Subcutaneous abdominal adipose tissue (tissue), 5 donors: ENCODE measurements at regions not wholly inside any gene's neighbourhood (a gene's known extent, or its start where the extent isn't known, plus 50 kb on each side); places are given as distances from the start of the nearest gene placed in this dataset.
A peak's percentile ranks its signal among the peaks of the same experiment; 100 is the strongest.

Experiments used
- H3K27ac ChIP-seq: one replicate; pipeline ENCODE4 v1.7.0; 2013; ENCODE audit warnings: low read depth, mild to moderate bottlenecking, inconsistent platforms, low read length, moderate library complexity
- H3K27me3 ChIP-seq, 5 donors: one replicate each; pipeline ENCODE4 v1.7.0; 2013; ENCODE audit warnings: low read length in 5 of 5, inconsistent platforms in 1 of 5; ENCODE audit not compliant: control insufficient read depth in 5 of 5, insufficient read depth in 4 of 5
- H3K36me3 ChIP-seq, 5 donors: one replicate each; pipeline ENCODE4 v1.7.0; 2013; ENCODE audit warnings: low read length in 5 of 5; ENCODE audit not compliant: control insufficient read depth in 5 of 5, insufficient read depth in 5 of 5
- H3K4me1 ChIP-seq, 5 donors: one replicate each; pipeline ENCODE4 v1.7.0; 2013; ENCODE audit warnings: low read length in 5 of 5, mild to moderate bottlenecking in 3 of 5, moderate library complexity in 1 of 5; ENCODE audit not compliant: control insufficient read depth in 5 of 5, insufficient read depth in 5 of 5
- H3K4me3 ChIP-seq, 5 donors: one replicate each; pipeline ENCODE4 v1.7.0; 2013; ENCODE audit warnings: low read length in 5 of 5, low read depth in 1 of 5
- H3K9ac ChIP-seq, 5 donors: one replicate each; pipeline ENCODE4 v1.7.0; 2013; ENCODE audit warnings: low read length in 5 of 5, mild to moderate bottlenecking in 4 of 5, moderate library complexity in 3 of 5
- H3K9me3 ChIP-seq, 5 donors: one replicate each; pipeline ENCODE4 v1.7.0; 2013; ENCODE audit warnings: low read length in 5 of 5; ENCODE audit not compliant: control insufficient read depth in 5 of 5
- donor health status: healthy.
- donor health status: healthy.
- donor health status: healthy.
- donor health status: healthy.
- donor health status: healthy.

DNA sequence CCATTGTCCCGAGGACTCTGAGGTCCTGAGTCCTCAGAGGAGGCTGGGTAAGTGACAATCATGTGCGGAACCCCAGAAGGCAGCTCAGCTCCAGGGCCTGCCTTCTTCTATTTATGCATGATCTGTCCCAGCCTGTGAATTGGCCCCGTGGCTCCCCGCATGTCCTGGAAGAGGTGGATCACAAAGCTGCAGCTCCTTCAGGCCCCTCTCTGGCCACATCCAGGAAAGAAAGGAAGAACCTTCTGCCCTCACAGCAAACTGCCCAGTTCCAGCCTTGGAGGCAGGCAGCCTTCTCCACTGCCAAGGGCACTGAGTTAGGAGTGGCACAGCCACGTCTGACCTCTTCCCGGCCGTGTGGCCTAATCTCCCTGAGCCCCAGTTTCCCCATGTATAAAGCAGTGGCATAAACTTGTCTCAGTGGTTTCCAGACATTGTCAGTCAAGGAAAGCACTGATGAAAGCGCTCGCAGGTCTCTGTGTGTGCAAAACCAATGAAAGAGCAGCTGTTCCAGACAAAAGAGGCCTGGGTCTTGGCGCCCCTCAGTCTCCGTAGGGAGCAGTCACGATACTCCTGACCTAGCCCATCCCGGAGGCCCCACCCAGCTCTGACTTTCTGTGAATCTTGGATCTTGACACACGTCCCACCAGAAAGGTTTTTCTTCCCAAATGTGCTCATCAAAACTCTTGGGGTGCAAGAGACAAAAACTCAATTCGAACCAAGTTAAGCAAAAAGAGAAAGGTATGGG is 497.3 kb downstream of the SHQ1 start:
- no peak overlapping the region for H3K9ac ChIP-seq
- no peaks in the 10 kb centered on the region for H3K9me3 ChIP-seq
- H3K4me1 ChIP-seq, result peaks cover 5 to 22% (median 15%) of the 10 kb centered on the region in 5 donors
- H3K27me3 ChIP-seq, result no peaks in the 10 kb centered on the region
- no peak overlapping the region for H3K4me3 ChIP-seq
- H3K27ac ChIP-seq, result no peak overlapping the region
- H3K36me3 ChIP-seq, result no peaks in the 10 kb centered on the region

DNA sequence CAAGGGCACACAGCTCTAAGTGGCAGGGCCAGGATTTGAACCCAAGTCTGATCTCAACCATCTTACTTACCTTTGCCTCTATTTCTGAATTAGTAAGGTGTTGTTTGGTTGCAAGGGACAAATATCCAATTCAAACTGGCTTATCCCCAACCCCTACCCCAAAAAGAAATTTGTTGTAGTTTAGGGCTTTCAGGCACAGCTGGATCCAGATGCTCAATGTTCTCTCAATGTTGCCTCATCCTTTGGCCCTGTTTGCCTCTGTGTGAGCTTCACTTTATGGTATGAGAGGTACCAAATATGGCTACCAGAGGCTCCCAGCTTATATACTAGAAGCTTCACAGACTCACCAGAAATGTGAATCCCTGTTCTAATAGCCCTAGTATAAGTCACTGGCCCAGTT is 499.9 kb downstream of the SHQ1 start:
- Histone ChIP-seq H3K9me3 (no peaks in the 10 kb centered on the region), H3K36me3 (no peaks in the 10 kb centered on the region), H3K4me1 (peaks cover 5 to 38% (median 21%) of the 10 kb centered on the region in 5 donors), H3K9ac (no peak overlapping the region), H3K27me3 (no peaks in the 10 kb centered on the region), H3K27ac (no peak overlapping the region), H3K4me3 (no peak overlapping the region)

DNA sequence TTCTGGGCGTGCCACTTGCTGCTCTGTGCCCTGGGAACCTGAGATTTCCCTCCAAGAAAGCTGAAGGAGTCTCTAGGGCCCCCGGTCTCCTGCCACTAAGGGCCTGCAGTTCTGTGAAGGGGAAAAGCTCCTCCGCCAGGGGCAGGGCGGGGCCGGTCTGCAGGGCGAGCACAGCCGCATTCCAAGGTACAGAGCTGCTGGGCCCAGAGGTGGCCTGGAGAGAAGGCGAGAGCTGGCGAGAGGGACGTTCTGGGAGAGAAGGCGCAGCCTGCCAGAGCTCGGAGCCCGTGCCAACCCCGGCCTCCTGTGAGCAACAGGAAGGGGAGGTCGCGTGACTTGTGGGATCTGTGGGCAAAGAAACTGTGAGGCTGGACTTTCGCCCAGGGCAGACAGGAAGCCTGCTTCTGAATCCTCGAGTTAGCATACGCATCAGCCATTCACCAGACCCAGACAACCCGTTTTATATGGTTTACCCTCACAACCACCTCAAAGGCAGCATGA is 500.4 kb downstream of the SHQ1 start:
- H3K9ac ChIP-seq, result peak overlapping the region in 1 of 5 donors; percentile 33
- H3K4me1 ChIP-seq, result peaks cover 5 to 38% (median 21%) of the 10 kb centered on the region in 5 donors
- no peak overlapping the region for H3K27ac ChIP-seq
- no peaks in the 10 kb centered on the region for H3K27me3 ChIP-seq
- no peaks in the 10 kb centered on the region for H3K36me3 ChIP-seq
- no peak overlapping the region for H3K4me3 ChIP-seq
- H3K9me3 ChIP-seq, result no peaks in the 10 kb centered on the region

DNA sequence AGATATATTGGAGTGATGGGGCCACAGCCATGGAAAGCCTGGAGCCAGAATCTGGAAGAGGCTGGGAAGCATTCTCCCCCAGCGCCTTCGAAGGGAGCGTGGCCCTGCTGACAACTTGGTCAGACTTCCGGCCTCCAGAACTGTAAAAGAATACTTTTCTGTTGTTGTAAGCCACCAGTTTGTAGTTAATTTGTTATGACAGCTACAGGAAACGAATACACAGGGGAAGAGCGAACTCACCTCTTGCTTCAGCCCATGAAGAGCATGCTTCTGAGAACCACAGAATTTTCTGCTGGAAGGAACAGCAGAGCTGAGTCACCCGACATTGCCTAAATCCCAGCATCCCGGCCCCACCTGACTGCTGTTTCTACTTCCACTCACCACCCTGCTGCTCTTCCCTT is 501.7 kb downstream of the SHQ1 start:
- no peak overlapping the region for H3K9ac ChIP-seq
- no peaks in the 10 kb centered on the region for H3K36me3 ChIP-seq
- no peaks in the 10 kb centered on the region for H3K9me3 ChIP-seq
- peaks cover 5 to 38% (median 21%) of the 10 kb centered on the region in 5 donors for H3K4me1 ChIP-seq
- no peak overlapping the region for H3K4me3 ChIP-seq
- no peaks in the 10 kb centered on the region for H3K27me3 ChIP-seq
- H3K27ac ChIP-seq, result no peak overlapping the region

DNA sequence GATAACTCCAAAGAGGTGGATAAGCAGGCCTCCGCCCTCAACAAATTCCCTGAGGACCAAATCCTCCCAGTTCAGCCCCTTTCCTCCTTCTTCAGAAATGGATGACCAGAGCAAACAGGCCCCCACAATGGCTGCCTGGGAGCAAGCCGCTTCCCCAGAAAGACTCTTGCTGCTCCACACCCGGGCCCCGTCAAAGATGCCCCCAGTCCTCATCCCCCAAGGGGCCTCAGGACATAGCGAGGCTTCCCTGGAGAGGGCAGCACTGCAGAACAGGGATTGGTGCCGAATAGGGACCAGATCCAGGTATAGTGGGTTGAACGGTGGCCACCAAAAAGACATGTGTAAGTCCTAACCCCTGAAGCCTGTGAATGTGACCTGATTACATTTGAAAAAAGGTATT is 502.3 kb downstream of the SHQ1 start:
- Histone ChIP-seq H3K4me3 (no peak overlapping the region), H3K27ac (no peak overlapping the region), H3K9me3 (no peaks in the 10 kb centered on the region), H3K9ac (no peak overlapping the region), H3K27me3 (no peaks in the 10 kb centered on the region), H3K4me1 (peaks cover 5 to 38% (median 21%) of the 10 kb centered on the region in 5 donors), H3K36me3 (no peaks in the 10 kb centered on the region)

DNA sequence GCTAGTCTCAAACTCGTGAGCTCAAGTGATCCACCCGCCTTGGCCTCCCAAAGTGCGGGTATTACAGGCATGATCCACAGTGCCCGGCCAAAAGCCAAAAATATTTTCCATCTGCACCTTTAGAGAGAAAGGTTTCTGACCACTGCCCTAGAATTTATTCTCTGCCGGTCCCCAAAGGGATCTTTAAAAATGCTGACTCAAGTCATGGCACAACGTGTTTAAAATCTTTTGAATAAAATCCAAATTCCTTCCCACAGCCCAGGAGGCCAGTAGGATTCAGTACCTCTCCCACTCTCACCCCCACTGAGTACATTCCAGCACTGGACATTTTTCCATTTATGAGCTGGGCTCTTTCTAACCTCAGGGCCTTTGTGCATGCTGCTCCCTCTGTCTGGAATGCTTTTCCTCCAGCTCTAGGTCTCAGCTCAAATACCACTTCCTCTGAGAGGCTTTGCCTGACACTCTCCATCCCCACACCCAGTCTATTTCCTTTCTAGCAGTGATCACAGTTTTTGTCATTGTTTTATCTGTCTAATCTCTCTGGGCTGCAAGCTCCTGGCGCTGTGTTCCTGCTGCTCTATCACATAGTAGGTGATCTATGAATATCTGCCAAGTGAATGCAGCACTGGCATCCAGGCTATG is 502.9 kb downstream of the SHQ1 start:
- Histone ChIP-seq H3K9ac (no peak overlapping the region), H3K4me3 (no peak overlapping the region), H3K36me3 (no peaks in the 10 kb centered on the region), H3K9me3 (no peaks in the 10 kb centered on the region), H3K27me3 (no peaks in the 10 kb centered on the region), H3K4me1 (peaks cover 5 to 38% (median 21%) of the 10 kb centered on the region in 5 donors), H3K27ac (no peak overlapping the region)

DNA sequence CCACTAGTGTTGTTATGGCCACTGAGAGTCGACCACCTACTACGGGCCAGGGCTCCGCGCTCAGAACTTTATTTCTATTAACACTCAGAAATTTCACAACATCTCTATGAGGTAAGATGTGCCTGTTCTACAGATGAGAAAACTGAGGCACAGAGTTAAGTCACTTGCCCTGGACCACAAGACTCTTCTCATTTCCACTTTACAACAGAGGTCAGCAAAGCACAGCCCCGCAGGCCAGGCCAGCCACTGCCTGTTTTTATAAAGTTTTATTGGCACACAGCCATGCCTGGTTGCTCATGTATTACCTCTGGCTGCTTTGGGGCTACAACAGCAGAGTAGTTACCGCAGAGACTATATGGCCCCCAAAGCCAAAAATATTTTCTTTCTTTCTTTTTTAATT is 503.6 kb downstream of the SHQ1 start:
- Histone ChIP-seq H3K36me3 (no peaks in the 10 kb centered on the region), H3K27ac (no peak overlapping the region), H3K4me1 (peaks cover 5 to 38% (median 21%) of the 10 kb centered on the region in 5 donors), H3K9me3 (no peaks in the 10 kb centered on the region), H3K4me3 (no peak overlapping the region), H3K27me3 (no peaks in the 10 kb centered on the region), H3K9ac (no peak overlapping the region)

DNA sequence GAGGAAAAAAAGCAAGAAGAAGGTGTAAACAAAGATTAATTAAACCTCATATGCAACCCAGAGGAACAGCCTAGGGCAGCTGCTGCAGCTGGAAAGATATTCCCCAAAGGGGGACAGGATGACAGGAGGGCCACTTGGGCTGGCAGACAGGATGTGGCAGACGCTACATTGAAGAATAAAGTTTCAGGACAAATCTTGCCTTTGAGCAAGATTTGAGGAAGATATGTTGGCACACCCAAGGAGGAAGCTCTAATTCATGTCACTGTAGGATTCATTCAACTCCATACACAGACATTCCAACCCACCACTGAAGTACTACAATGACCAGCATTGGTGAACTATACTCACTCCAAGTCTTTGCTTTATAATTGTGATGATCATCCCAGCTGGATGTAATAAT is 504.0 kb downstream of the SHQ1 start:
- peaks cover 7 to 42% (median 21%) of the 10 kb centered on the region in 5 donors for H3K4me1 ChIP-seq

DNA sequence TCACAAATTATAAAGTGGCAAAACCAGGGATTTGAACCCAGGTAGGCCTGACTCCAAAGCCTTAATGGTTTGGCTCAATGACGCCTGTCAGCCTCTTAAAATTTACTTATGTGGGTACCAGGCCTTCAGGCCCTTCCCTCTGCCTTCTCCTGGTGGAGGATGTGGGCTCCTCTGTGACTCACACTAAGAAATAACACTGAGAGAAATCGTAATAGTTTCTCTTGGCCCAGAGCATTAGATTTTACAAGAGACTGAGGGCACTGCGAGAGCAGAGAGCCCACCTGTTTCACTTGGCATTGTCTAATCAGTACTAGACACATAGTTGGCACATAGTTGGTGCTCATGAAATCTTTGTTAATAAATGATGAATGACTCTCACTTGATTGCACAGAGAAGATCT is 505.2 kb downstream of the SHQ1 start:
- Histone ChIP-seq H3K27me3 (no peaks in the 10 kb centered on the region), H3K9me3 (no peaks in the 10 kb centered on the region), H3K4me1 (peaks cover 7 to 41% (median 19%) of the 10 kb centered on the region in 5 donors), H3K9ac (no peak overlapping the region), H3K27ac (no peak overlapping the region), H3K36me3 (no peaks in the 10 kb centered on the region), H3K4me3 (no peak overlapping the region)

More for the DNA sequence above, 504.0 kb downstream of the SHQ1 start:
- no peak overlapping the region for H3K27ac ChIP-seq
- no peak overlapping the region for H3K4me3 ChIP-seq
- H3K27me3 ChIP-seq, result no peaks in the 10 kb centered on the region
- no peaks in the 10 kb centered on the region for H3K9me3 ChIP-seq
- H3K9ac ChIP-seq, result no peak overlapping the region
- no peaks in the 10 kb centered on the region for H3K36me3 ChIP-seq

DNA sequence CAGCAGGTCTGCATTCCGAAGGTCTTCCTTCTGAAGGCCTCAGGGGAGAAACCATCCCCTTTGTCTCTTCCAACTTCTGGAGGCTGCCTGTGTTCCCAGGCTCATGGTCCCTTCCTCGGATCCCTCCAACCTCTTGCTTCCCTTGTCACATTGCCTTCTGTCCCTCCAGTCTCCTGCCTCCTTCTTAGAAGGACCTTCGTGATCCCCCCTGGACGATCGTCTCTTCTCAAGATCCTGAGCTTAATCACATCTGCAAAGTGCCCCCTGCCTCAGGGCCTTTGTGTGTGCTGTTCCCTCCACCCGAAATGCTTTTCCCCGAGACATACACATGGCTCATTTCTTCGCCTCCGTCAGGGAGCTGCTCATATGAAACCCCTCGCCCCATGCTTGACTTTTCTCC is 505.8 kb downstream of the SHQ1 start:
- H3K36me3 ChIP-seq, result no peaks in the 10 kb centered on the region
- H3K9me3 ChIP-seq, result no peaks in the 10 kb centered on the region
- no peak overlapping the region for H3K27ac ChIP-seq
- H3K27me3 ChIP-seq, result no peaks in the 10 kb centered on the region
- no peak overlapping the region for H3K9ac ChIP-seq
- H3K4me3 ChIP-seq, result no peak overlapping the region
- H3K4me1 ChIP-seq, result peaks cover 6 to 36% (median 13%) of the 10 kb centered on the region in 5 donors
